ENCODE measurements at regions not wholly inside any gene's neighbourhood (a gene's known extent, or its start where the extent isn't known, plus 50 kb on each side); places are given as distances from the start of the nearest gene placed in this dataset.

DNA sequence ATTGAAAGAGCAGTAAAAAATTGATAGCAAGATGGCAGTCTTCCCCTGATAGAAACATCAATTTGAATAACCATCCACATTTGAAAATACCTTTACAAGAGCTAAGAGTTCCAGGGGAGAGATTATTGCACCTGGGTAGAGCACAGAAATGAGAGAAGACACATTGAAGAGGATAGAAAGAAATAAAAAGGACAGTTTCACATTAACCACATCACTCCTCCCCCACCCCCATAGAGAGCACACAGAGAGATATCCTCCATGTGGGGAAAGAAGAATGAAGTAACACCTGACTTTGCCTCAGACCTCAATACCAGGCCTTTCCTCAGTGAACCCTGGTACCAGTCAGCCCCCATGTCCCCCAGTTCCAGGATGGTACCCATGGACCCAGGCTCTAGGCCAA, 486.7 kb downstream of the FAM181B start:
- ChIA-PET CTCF (no interaction called here), POLR2A (no interaction called here)
- no TSS peak for BruUV-seq (replicated peaks)
- ATAC-seq (no peak), DNase-seq (ENCODE audit: low read depth, low spot score) (no peak)
- Histone ChIP-seq H3K4me3 (ENCODE audit: low read depth in 2 of 2, low read length in 2 of 2) (no peak overlapping the region), H3K36me3 (ENCODE audit: control insufficient read depth, insufficient read depth, low read length) (no peaks in the 10 kb centered on the region), H3K9me3 (ENCODE audit: control insufficient read depth, insufficient read depth, low read depth, low read length) (no peaks in the 10 kb centered on the region), H3K27ac (ENCODE audit: low read length) (no peak overlapping the region), H3K27me3 (ENCODE audit: control insufficient read depth, insufficient read depth, low read length) (no peaks in the 10 kb centered on the region), H3K4me1 (ENCODE audit: control insufficient read depth, insufficient read depth, low read length) (no peaks in the 10 kb centered on the region)
- intact Hi-C loops (cut with micrococcal nuclease; ENCODE audit: unreplicated experiment) = no loop called here
- TF ChIP-seq SIN3A (IDR thresholded peaks at IDR 0.05; ENCODE audit: borderline replicate concordance, insufficient read depth, low read depth, low read length) (no peak), POLR2AphosphoS5 (IDR thresholded peaks at IDR 0.05; ENCODE audit: low read depth, low read length) (no peak), REST (IDR thresholded peaks at IDR 0.05; ENCODE audit: insufficient read depth in 1 of 2, low read depth in 2 of 2, low read length in 1 of 2) (no peak), CTCF (IDR thresholded peaks at IDR 0.05) (no peak), TCF7L2 (IDR thresholded peaks at IDR 0.05; ENCODE audit: low read depth, low read length) (no peak)
- in situ Hi-C loops (cut with HindIII; ENCODE audit: low pct_unique_long_range_greater_than_20kb, low sequenced_read_pairs) = no loop called here

- BruUV-seq (replicated peaks) = no TSS peak
- DNase-seq (ENCODE audit: low read depth, low spot score) (no peak), ATAC-seq (no peak)
- TF ChIP-seq TCF7L2 (IDR thresholded peaks at IDR 0.05; ENCODE audit: low read depth, low read length) = no peak
- no peak overlapping the region for H3K4me3 ChIP-seq (ENCODE audit: low read depth in 2 of 2, low read length in 2 of 2)
- CTCF ChIA-PET = no interaction called here
- no peaks in the 10 kb centered on the region for H3K4me1 ChIP-seq (ENCODE audit: control insufficient read depth, insufficient read depth, low read length)
- H3K36me3 ChIP-seq (ENCODE audit: control insufficient read depth, insufficient read depth, low read length) = no peaks in the 10 kb centered on the region
- H3K9me3 ChIP-seq (ENCODE audit: control insufficient read depth, insufficient read depth, low read depth, low read length) = no peaks in the 10 kb centered on the region
- in situ Hi-C loops (cut with HindIII; ENCODE audit: low pct_unique_long_range_greater_than_20kb, low sequenced_read_pairs) = no loop called here
- no peak overlapping the region for H3K27ac ChIP-seq (ENCODE audit: low read length)
- POLR2A ChIA-PET = no interaction called here
- intact Hi-C loops (cut with micrococcal nuclease; ENCODE audit: unreplicated experiment) = no loop called here
- no peaks in the 10 kb centered on the region for H3K27me3 ChIP-seq (ENCODE audit: control insufficient read depth, insufficient read depth, low read length)
These were observed 494.2 kb downstream of the FAM181B start for GRCh38 chr11:82239498-82239897.

GRCh38 chr11:82234256-82234655, 499.4 kb downstream of the FAM181B start:
- in situ Hi-C loops (cut with HindIII; ENCODE audit: low pct_unique_long_range_greater_than_20kb, low sequenced_read_pairs) = no loop called here
- ATAC-seq (no peak), DNase-seq (ENCODE audit: low read depth, low spot score) (no peak)
- CTCF ChIA-PET = no interaction called here
- H3K27ac ChIP-seq (ENCODE audit: low read length) = no peak overlapping the region
- intact Hi-C loops (cut with micrococcal nuclease; ENCODE audit: unreplicated experiment) = no loop called here
- H3K4me3 ChIP-seq (ENCODE audit: low read depth in 2 of 2, low read length in 2 of 2) = no peak overlapping the region
- no peaks in the 10 kb centered on the region for H3K4me1 ChIP-seq (ENCODE audit: control insufficient read depth, insufficient read depth, low read length)
- TF ChIP-seq POLR2AphosphoS5 (IDR thresholded peaks at IDR 0.05; ENCODE audit: low read depth, low read length) = no peak
- no peak for TF ChIP-seq TCF7L2 (IDR thresholded peaks at IDR 0.05; ENCODE audit: low read depth, low read length)
- TF ChIP-seq CTCF (IDR thresholded peaks at IDR 0.05) = no peak
- no peak for TF ChIP-seq REST (IDR thresholded peaks at IDR 0.05; ENCODE audit: insufficient read depth in 1 of 2, low read depth in 2 of 2, low read length in 1 of 2)
- no peak for TF ChIP-seq SIN3A (IDR thresholded peaks at IDR 0.05; ENCODE audit: borderline replicate concordance, insufficient read depth, low read depth, low read length)
- H3K36me3 ChIP-seq (ENCODE audit: control insufficient read depth, insufficient read depth, low read length) = no peaks in the 10 kb centered on the region
- H3K27me3 ChIP-seq (ENCODE audit: control insufficient read depth, insufficient read depth, low read length) = no peaks in the 10 kb centered on the region
- H3K9me3 ChIP-seq (ENCODE audit: control insufficient read depth, insufficient read depth, low read depth, low read length) = no peaks in the 10 kb centered on the region
- no TSS peak for BruUV-seq (replicated peaks)
- POLR2A ChIA-PET = no interaction called here

All from Panc1 (cell line).